ENCODE measurements at regions not wholly inside any gene's neighbourhood (a gene's known extent, or its start where the extent isn't known, plus 50 kb on each side); places are given as distances from the start of the nearest gene placed in this dataset.

DNA sequence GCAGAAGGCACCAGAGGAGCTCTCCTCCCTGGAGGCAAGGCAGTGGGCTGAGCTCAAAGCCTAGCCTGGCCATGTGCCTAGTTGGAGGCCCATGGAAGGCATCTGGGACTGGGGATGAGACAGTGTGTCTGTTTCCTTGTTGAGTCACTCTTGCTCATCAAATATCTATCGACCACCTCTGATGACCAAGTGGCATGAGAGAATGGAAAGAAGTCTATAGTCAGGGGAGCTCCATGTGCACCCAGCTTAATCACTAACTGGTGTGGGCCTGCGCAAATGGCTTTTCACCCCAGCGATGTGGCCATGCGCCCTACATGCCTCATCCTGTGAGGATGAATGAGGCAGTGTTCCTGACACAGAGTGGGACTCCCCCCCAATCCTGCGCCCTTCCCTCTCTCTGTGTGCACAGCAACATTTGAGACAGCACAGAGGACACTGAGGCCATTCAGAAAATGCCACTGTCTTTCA is 229.9 kb downstream of the RPS24 start:
- H3K4me3 ChIP-seq (ENCODE audit: low read depth in 1 of 2, low read length in 2 of 2) = no peak overlapping the region
- no peak overlapping the region for H3K27ac ChIP-seq (ENCODE audit: low read length)
- H3K36me3 ChIP-seq (ENCODE audit: control insufficient read depth in 1 of 2, insufficient read depth in 2 of 2, low read length in 2 of 2) = no peaks in the 10 kb centered on the region
- no peaks in the 10 kb centered on the region for H3K9me3 ChIP-seq (ENCODE audit: control insufficient read depth in 1 of 2, low read length in 2 of 2)
- peaks cover 0 to 8% of the 10 kb centered on the region in 2 donors for H3K4me1 ChIP-seq (ENCODE audit: control insufficient read depth in 1 of 2, insufficient read depth in 2 of 2, low read length in 2 of 2)
- no peaks in the 10 kb centered on the region for H3K27me3 ChIP-seq (ENCODE audit: low read depth, low read length)

DNA sequence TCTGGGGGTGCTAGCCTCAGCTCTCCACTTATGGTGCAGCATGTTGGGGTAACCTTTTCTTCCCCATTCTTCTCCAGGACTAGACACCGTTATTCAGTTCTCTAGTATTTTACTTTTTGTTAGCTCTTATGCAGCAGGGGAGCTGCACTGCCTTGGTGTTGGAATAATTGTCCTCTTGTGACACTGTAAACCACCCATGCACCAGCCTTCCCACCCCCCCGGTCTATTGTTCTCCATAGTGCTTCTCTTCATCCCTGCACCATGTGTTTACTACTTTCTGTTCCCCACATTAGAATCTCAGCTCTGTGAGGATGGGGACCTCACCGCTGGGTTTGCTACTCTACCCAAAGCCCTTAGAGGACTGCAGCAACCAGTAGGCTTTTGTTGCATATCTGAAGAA is 230.7 kb downstream of the RPS24 start:
- Histone ChIP-seq H3K4me1 (ENCODE audit: control insufficient read depth in 1 of 2, insufficient read depth in 2 of 2, low read length in 2 of 2) (peaks cover 0 to 8% of the 10 kb centered on the region in 2 donors), H3K4me3 (ENCODE audit: low read depth in 1 of 2, low read length in 2 of 2) (no peak overlapping the region), H3K27me3 (ENCODE audit: low read depth, low read length) (no peaks in the 10 kb centered on the region), H3K36me3 (ENCODE audit: control insufficient read depth in 1 of 2, insufficient read depth in 2 of 2, low read length in 2 of 2) (no peaks in the 10 kb centered on the region), H3K27ac (ENCODE audit: low read length) (no peak overlapping the region), H3K9me3 (ENCODE audit: control insufficient read depth in 1 of 2, low read length in 2 of 2) (no peaks in the 10 kb centered on the region)

- Histone ChIP-seq H3K27me3 (ENCODE audit: low read depth, low read length) (no peaks in the 10 kb centered on the region), H3K9me3 (ENCODE audit: control insufficient read depth in 1 of 2, low read length in 2 of 2) (no peaks in the 10 kb centered on the region), H3K36me3 (ENCODE audit: control insufficient read depth in 1 of 2, insufficient read depth in 2 of 2, low read length in 2 of 2) (no peaks in the 10 kb centered on the region), H3K4me1 (ENCODE audit: control insufficient read depth in 1 of 2, insufficient read depth in 2 of 2, low read length in 2 of 2) (peaks cover 0 to 8% of the 10 kb centered on the region in 2 donors), H3K27ac (ENCODE audit: low read length) (peak overlapping the region; percentile 52), H3K4me3 (ENCODE audit: low read depth in 1 of 2, low read length in 2 of 2) (peak overlapping the region in 1 of 2 donors; percentile 29)
Observed at GRCh38 chr10:78266741-78267469, 233.2 kb downstream of the RPS24 start.

DNA sequence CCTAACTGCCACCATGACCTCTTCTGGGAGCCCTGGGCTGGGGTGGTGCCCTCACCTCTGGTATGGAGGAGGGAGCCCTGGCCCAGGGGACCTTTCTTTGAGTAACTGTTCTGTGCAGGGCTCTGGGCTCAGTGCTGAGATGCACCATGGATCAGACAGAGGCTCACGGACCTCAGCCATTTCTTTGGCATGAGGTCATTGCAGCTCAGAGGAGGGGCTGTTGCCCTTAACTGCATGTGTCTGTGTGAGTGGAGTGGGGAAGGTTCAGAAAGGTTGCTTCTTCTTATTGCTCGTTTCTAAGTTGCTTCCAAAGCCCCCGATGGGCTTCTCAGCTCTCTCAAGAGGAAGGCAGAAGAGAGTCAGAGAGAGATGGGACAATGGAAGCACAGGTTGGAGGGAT is 233.9 kb downstream of the RPS24 start:
- Histone ChIP-seq H3K4me3 (ENCODE audit: low read depth in 1 of 2, low read length in 2 of 2) (peak overlapping the region in 1 of 2 donors; percentile 29), H3K27me3 (ENCODE audit: low read depth, low read length) (no peaks in the 10 kb centered on the region)

GRCh38 chr10:78269060-78269459 is 235.4 kb downstream of the RPS24 start:
- Histone ChIP-seq H3K36me3 (ENCODE audit: control insufficient read depth in 1 of 2, insufficient read depth in 2 of 2, low read length in 2 of 2) (no peaks in the 10 kb centered on the region), H3K9me3 (ENCODE audit: control insufficient read depth in 1 of 2, low read length in 2 of 2) (peaks cover 4% of the 10 kb centered on the region in 2 donors), H3K4me3 (ENCODE audit: low read depth in 1 of 2, low read length in 2 of 2) (no peak overlapping the region), H3K4me1 (ENCODE audit: control insufficient read depth in 1 of 2, insufficient read depth in 2 of 2, low read length in 2 of 2) (peaks cover 0 to 8% of the 10 kb centered on the region in 2 donors), H3K27me3 (ENCODE audit: low read depth, low read length) (no peaks in the 10 kb centered on the region), H3K27ac (ENCODE audit: low read length) (no peak overlapping the region)

More for the DNA sequence above, 233.9 kb downstream of the RPS24 start:
- Histone ChIP-seq H3K36me3 (ENCODE audit: control insufficient read depth in 1 of 2, insufficient read depth in 2 of 2, low read length in 2 of 2) (no peaks in the 10 kb centered on the region), H3K9me3 (ENCODE audit: control insufficient read depth in 1 of 2, low read length in 2 of 2) (peaks cover 4% of the 10 kb centered on the region in 2 donors), H3K27ac (ENCODE audit: low read length) (peak overlapping the region; percentile 52), H3K4me1 (ENCODE audit: control insufficient read depth in 1 of 2, insufficient read depth in 2 of 2, low read length in 2 of 2) (peaks cover 0 to 8% of the 10 kb centered on the region in 2 donors)

- H3K9me3 ChIP-seq (ENCODE audit: control insufficient read depth in 1 of 2, low read length in 2 of 2) = peaks cover 4% of the 10 kb centered on the region in 2 donors
- H3K36me3 ChIP-seq (ENCODE audit: control insufficient read depth in 1 of 2, insufficient read depth in 2 of 2, low read length in 2 of 2) = no peaks in the 10 kb centered on the region
- H3K4me3 ChIP-seq (ENCODE audit: low read depth in 1 of 2, low read length in 2 of 2) = no peak overlapping the region
- no peak overlapping the region for H3K27ac ChIP-seq (ENCODE audit: low read length)
- H3K4me1 ChIP-seq (ENCODE audit: control insufficient read depth in 1 of 2, insufficient read depth in 2 of 2, low read length in 2 of 2) = peaks cover 0 to under 1% of the 10 kb centered on the region in 2 donors
- no peaks in the 10 kb centered on the region for H3K27me3 ChIP-seq (ENCODE audit: low read depth, low read length)
Observed at GRCh38 chr10:78272329-78272728, 238.7 kb downstream of the RPS24 start.

DNA sequence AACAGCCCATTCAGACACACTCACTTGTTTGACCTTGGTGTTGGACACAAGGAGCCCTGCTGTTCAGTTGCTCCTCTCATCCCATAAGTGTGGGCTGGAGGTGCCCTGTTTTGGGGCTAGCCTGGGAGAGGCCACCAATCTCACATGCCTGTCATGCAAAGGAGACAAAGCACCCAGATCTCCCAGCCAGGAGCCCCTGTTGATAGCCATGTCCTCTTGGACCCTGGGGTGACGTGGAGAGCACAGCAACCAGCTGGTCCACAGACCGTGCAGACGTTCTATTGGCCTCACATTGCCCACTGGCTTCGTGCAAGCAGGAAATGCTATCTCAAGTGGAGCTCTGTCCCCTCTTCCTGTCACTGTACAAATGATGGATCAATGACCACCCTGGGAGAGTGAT is 240.8 kb downstream of the RPS24 start:
- Histone ChIP-seq H3K27me3 (ENCODE audit: low read depth, low read length) (no peaks in the 10 kb centered on the region), H3K36me3 (ENCODE audit: control insufficient read depth in 1 of 2, insufficient read depth in 2 of 2, low read length in 2 of 2) (no peaks in the 10 kb centered on the region), H3K4me1 (ENCODE audit: control insufficient read depth in 1 of 2, insufficient read depth in 2 of 2, low read length in 2 of 2) (no peaks in the 10 kb centered on the region), H3K27ac (ENCODE audit: low read length) (no peak overlapping the region), H3K9me3 (ENCODE audit: control insufficient read depth in 1 of 2, low read length in 2 of 2) (peaks cover 4% of the 10 kb centered on the region in 2 donors), H3K4me3 (ENCODE audit: low read depth in 1 of 2, low read length in 2 of 2) (no peak overlapping the region)

- H3K27me3 ChIP-seq (ENCODE audit: low read depth, low read length) = no peaks in the 10 kb centered on the region
- no peak overlapping the region for H3K27ac ChIP-seq (ENCODE audit: low read length)
- no peaks in the 10 kb centered on the region for H3K36me3 ChIP-seq (ENCODE audit: control insufficient read depth in 1 of 2, insufficient read depth in 2 of 2, low read length in 2 of 2)
- H3K4me1 ChIP-seq (ENCODE audit: control insufficient read depth in 1 of 2, insufficient read depth in 2 of 2, low read length in 2 of 2) = no peaks in the 10 kb centered on the region
- H3K9me3 ChIP-seq (ENCODE audit: control insufficient read depth in 1 of 2, low read length in 2 of 2) = peaks cover 4% of the 10 kb centered on the region in 2 donors
- no peak overlapping the region for H3K4me3 ChIP-seq (ENCODE audit: low read depth in 1 of 2, low read length in 2 of 2)
Observed at GRCh38 chr10:78276139-78276538, 242.5 kb downstream of the RPS24 start.

DNA sequence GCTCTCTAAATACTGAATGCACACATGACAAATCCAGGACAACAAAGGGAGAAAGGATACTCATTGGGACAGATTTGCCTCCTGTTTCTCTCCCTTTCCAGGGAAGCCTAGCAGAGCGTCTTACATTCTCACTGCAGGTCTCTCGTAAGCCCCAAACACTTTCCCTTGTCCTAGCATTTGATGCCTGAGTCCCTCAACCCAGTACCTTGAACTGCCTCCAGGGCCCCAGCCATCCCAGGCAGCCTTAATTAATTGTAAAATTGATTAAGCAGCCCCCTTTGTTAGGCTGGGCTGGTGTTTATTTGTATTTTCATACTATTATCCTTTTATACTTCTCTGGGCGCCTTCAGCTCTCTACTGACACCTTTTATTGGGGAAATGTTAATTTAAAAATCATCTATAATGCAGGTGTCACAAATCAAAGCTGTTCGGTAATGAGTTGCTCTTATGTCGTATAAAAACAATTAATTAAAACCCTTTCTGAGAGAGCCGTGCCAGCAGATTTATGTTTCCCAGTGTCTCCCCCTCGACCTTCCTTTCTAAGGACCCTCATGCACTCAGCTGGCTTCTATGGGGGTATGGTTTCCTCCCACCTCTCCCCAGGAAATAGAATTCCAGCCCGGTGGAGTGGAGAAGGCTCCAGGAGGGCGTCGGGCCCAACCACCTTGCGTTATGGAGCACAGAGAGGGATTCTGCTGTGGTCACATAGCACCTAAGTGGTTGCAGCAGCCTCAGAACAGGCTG is 243.8 kb downstream of the RPS24 start:
- Histone ChIP-seq H3K4me3 (ENCODE audit: low read depth in 1 of 2, low read length in 2 of 2) (no peak overlapping the region), H3K9me3 (ENCODE audit: control insufficient read depth in 1 of 2, low read length in 2 of 2) (peaks cover under 1 to 1% of the 10 kb centered on the region in 2 donors), H3K27ac (ENCODE audit: low read length) (no peak overlapping the region), H3K36me3 (ENCODE audit: control insufficient read depth in 1 of 2, insufficient read depth in 2 of 2, low read length in 2 of 2) (no peaks in the 10 kb centered on the region), H3K27me3 (ENCODE audit: low read depth, low read length) (no peaks in the 10 kb centered on the region), H3K4me1 (ENCODE audit: control insufficient read depth in 1 of 2, insufficient read depth in 2 of 2, low read length in 2 of 2) (no peaks in the 10 kb centered on the region)

DNA sequence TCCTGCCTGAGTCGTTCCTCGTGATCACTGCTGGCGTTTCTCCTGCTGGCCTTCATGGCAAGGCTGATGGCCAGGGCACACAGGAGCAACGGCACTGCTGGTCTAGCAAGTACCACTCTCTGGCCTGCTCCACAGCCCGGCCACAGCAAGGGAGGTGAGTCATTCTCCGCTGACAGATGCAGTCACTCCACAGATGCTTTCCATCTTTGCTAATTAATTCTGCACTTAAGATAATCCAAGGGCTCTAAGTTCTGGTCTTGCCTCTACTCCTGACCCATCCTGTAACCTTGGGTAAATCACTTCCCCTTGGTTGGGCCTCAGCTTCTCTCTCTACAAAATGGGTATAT is 244.4 kb downstream of the RPS24 start:
- no peaks in the 10 kb centered on the region for H3K36me3 ChIP-seq (ENCODE audit: control insufficient read depth in 1 of 2, insufficient read depth in 2 of 2, low read length in 2 of 2)
- H3K4me1 ChIP-seq (ENCODE audit: control insufficient read depth in 1 of 2, insufficient read depth in 2 of 2, low read length in 2 of 2) = no peaks in the 10 kb centered on the region
- H3K9me3 ChIP-seq (ENCODE audit: control insufficient read depth in 1 of 2, low read length in 2 of 2) = no peaks in the 10 kb centered on the region
- H3K4me3 ChIP-seq (ENCODE audit: low read depth in 1 of 2, low read length in 2 of 2) = no peak overlapping the region
- no peaks in the 10 kb centered on the region for H3K27me3 ChIP-seq (ENCODE audit: low read depth, low read length)
- no peak overlapping the region for H3K27ac ChIP-seq (ENCODE audit: low read length)

GRCh38 chr10:78279756-78280155 is 246.1 kb downstream of the RPS24 start:
- H3K9me3 ChIP-seq (ENCODE audit: control insufficient read depth in 1 of 2, low read length in 2 of 2) = no peaks in the 10 kb centered on the region
- no peaks in the 10 kb centered on the region for H3K27me3 ChIP-seq (ENCODE audit: low read depth, low read length)
- no peaks in the 10 kb centered on the region for H3K36me3 ChIP-seq (ENCODE audit: control insufficient read depth in 1 of 2, insufficient read depth in 2 of 2, low read length in 2 of 2)
- H3K27ac ChIP-seq (ENCODE audit: low read length) = no peak overlapping the region
- H3K4me1 ChIP-seq (ENCODE audit: control insufficient read depth in 1 of 2, insufficient read depth in 2 of 2, low read length in 2 of 2) = no peaks in the 10 kb centered on the region
- no peak overlapping the region for H3K4me3 ChIP-seq (ENCODE audit: low read depth in 1 of 2, low read length in 2 of 2)

Measured in muscle layer of duodenum (tissue), 2 donors.